Activated B cell treated with CpG ODN at 0.5 μM for 24 hours (primary cell): ENCODE measurements at regions not wholly inside any gene's neighbourhood (a gene's known extent, or its start where the extent isn't known, plus 50 kb on each side); places are given as distances from the start of the nearest gene placed in this dataset.
"Not testable (repeated sequence)": the region's sequence is repeated elsewhere in the genome, so short reads cannot be mapped to it uniquely, and the experiment has no call there.

ENCODE experiments used
- ATAC-seq: fragments of 200-7000 bp; cut with Tn5 transposase; one replicate; pipeline ENCODE4 v1.10.0; 2021; ENCODE audit warnings: low read depth, mild to moderate bottlenecking, moderate library complexity
- CTCF ChIA-PET: fragments of 350-600 bp; sonication (Branson Sonifier 250); formaldehyde crosslinking; loops from one replicate; lab custom pipeline; 2021; ENCODE audit warnings: antibody characterized with exemption; lab: Charles Lee
- POLR2A ChIA-PET: fragments of 350-600 bp; sonication (Branson Sonifier 250); formaldehyde crosslinking; loops from one replicate; lab custom pipeline; 2021; ENCODE audit warnings: antibody characterized with exemption; lab: Charles Lee
- DNase-seq: peaks from one replicate; pipeline ENCODE4 v3.0.0; 2022
- H3K27ac Mint-ChIP-seq: one replicate; pipeline ENCODE4 v1.8.0; 2020; ENCODE audit warnings: mixed read lengths
- H3K27me3 Mint-ChIP-seq: one replicate; pipeline ENCODE4 v1.8.0; 2021; ENCODE audit warnings: mixed read lengths
- H3K36me3 Mint-ChIP-seq: one replicate; pipeline ENCODE4 v1.8.0; 2021; ENCODE audit warnings: low read depth, mixed read lengths
- H3K4me1 Mint-ChIP-seq: one replicate; pipeline ENCODE4 v1.8.0; 2021; ENCODE audit warnings: mixed read lengths
- H3K4me3 Mint-ChIP-seq: one replicate; pipeline ENCODE4 v1.8.0; 2020; ENCODE audit warnings: mild to moderate bottlenecking, mixed read lengths
- H3K9me3 Mint-ChIP-seq: one replicate; pipeline ENCODE4 v1.8.0; 2020; ENCODE audit warnings: mixed read lengths
- CTCF ChIP-seq: fragments of 200-600 bp; IDR thresholded peaks from one replicate; pipeline ENCODE4 v1.8.0; 2022; ENCODE audit warnings: antibody characterized with exemption, mild to moderate bottlenecking
- intact Hi-C: fragments of 100-400 bp; cut with micrococcal nuclease; formaldehyde crosslinking; loops from one replicate; pipeline ENCODE4 v1.15.1; 2024

GRCh38 chr1:204788470-204788869, 82.2 kb upstream of the NFASC start:
- ChIA-PET POLR2A (no interaction called here), CTCF (interaction anchor here (0.6 to 0.9 kb wide), 2 partner anchors 18 to 308 kb away, joined by 3 read pairs; no protein-coding TSS in a partner anchor)
- Mint-ChIP-seq H3K9me3 (peaks cover 3% of the 10 kb centered on the region), H3K36me3 (no peaks in the 10 kb centered on the region), H3K27ac (no peak overlapping the region), H3K4me3 (no peak overlapping the region), H3K4me1 (no peaks in the 10 kb centered on the region), H3K27me3 (peaks cover 37% of the 10 kb centered on the region)
- no peak for TF ChIP-seq CTCF
- intact Hi-C loops: no loop called here
- DNase-seq (no peak), ATAC-seq (no peak)

GRCh38 chr1:204791453-204792353, 79.0 kb upstream of the NFASC start:
- intact Hi-C loops: loop anchor here (1.0 kb wide), 1 partner anchor 16 kb away; no protein-coding TSS in a partner anchor
- DNase-seq (peak; percentile 67), ATAC-seq (peak; percentile 79)
- no peak overlapping the region for H3K4me3 Mint-ChIP-seq
- peak; percentile 81 for TF ChIP-seq CTCF
- CTCF ChIA-PET: interaction anchor here (0.7 to 6.6 kb wide), 15 partner anchors 9 to 251 kb away, joined by 3 to 65 read pairs (median 3); no protein-coding TSS in a partner anchor
- H3K27ac Mint-ChIP-seq: no peak overlapping the region
- no peaks in the 10 kb centered on the region for H3K4me1 Mint-ChIP-seq
- POLR2A ChIA-PET: no interaction called here
- H3K36me3 Mint-ChIP-seq: no peaks in the 10 kb centered on the region
- H3K9me3 Mint-ChIP-seq: peaks cover 3% of the 10 kb centered on the region
- peaks cover 25% of the 10 kb centered on the region for H3K27me3 Mint-ChIP-seq

GRCh38 chr1:204792354-204792692, 78.3 kb upstream of the NFASC start:
- DNase-seq (no peak), ATAC-seq (no peak)
- Mint-ChIP-seq H3K27ac (no peak overlapping the region), H3K27me3 (peaks cover 22% of the 10 kb centered on the region), H3K4me3 (no peak overlapping the region), H3K36me3 (no peaks in the 10 kb centered on the region), H3K9me3 (no peaks in the 10 kb centered on the region), H3K4me1 (no peaks in the 10 kb centered on the region)
- ChIA-PET CTCF (interaction anchor here (0.8 to 6.6 kb wide), 11 partner anchors 9 to 252 kb away, joined by 3 to 65 read pairs (median 5); no protein-coding TSS in a partner anchor), POLR2A (no interaction called here)
- TF ChIP-seq CTCF: no peak
- intact Hi-C loops: no loop called here

GRCh38 chr1:204793259-204793914, 77.3 kb upstream of the NFASC start:
- H3K36me3 Mint-ChIP-seq: no peaks in the 10 kb centered on the region
- H3K27me3 Mint-ChIP-seq: peaks cover 17% of the 10 kb centered on the region
- H3K9me3 Mint-ChIP-seq: no peaks in the 10 kb centered on the region
- no peak for DNase-seq
- ATAC-seq: no peak
- intact Hi-C loops: no loop called here
- ChIA-PET CTCF (interaction anchor here (1.5 to 6.6 kb wide), 3 partner anchors 11 to 48 kb away, joined by 3 to 65 read pairs (median 27); no protein-coding TSS in a partner anchor), POLR2A (no interaction called here)
- H3K4me3 Mint-ChIP-seq: no peak overlapping the region
- no peak overlapping the region for H3K27ac Mint-ChIP-seq
- no peaks in the 10 kb centered on the region for H3K4me1 Mint-ChIP-seq
- TF ChIP-seq CTCF: no peak

GRCh38 chr1:204796886-204797285, 73.8 kb upstream of the NFASC start:
- H3K27ac Mint-ChIP-seq, H3K27me3 Mint-ChIP-seq, intact Hi-C loops, ATAC-seq, H3K36me3 Mint-ChIP-seq, POLR2A ChIA-PET, H3K4me1 Mint-ChIP-seq, H3K4me3 Mint-ChIP-seq, H3K9me3 Mint-ChIP-seq, DNase-seq: not testable (repeated sequence)
- CTCF ChIA-PET: interaction anchor here (2.5 kb wide), 1 partner anchor 10 kb away, joined by 9 read pairs; no protein-coding TSS in a partner anchor
